HL-60 (cell line): ENCODE measurements at regions not wholly inside any gene's neighbourhood (a gene's known extent, or its start where the extent isn't known, plus 50 kb on each side); places are given as distances from the start of the nearest gene placed in this dataset.

Source experiments
- DNase-seq, 2 experiments: peaks; one replicate each; pipeline ENCODE4 v3.0.0-alpha.2; 2010 to 2020; ENCODE audit warnings: low read depth in 1 of 2, low spot score in 1 of 2
- H3K27ac ChIP-seq: fragments of 250-450 bp; sonication (Bioruptor Pico); replicated peaks from 2 replicates; pipeline ENCODE4 v1.5.1; 2020; ENCODE audit warnings: mild to moderate bottlenecking, moderate library complexity
- H3K27me3 ChIP-seq: fragments of 250-450 bp; sonication (Bioruptor Pico); 2 replicates; pipeline ENCODE4 v1.5.1; 2021; ENCODE audit warnings: mild to moderate bottlenecking, moderate library complexity; ENCODE audit not compliant: insufficient read depth, poor library complexity, severe bottlenecking
- H3K4me3 ChIP-seq: replicated peaks from 2 replicates; pipeline ENCODE4 v1.5.1; 2011; ENCODE audit warnings: mild to moderate bottlenecking, control low read depth, low read length; ENCODE audit not compliant: insufficient read depth
- GABPA ChIP-seq: IDR thresholded peaks from 2 replicates; pipeline ENCODE4 v1.6.1; 2012; ENCODE audit warnings: low read depth
- POLR2AphosphoS5 ChIP-seq: IDR thresholded peaks from 2 replicates; pipeline ENCODE4 v1.6.1; 2012; ENCODE audit warnings: low read depth
- SPI1 ChIP-seq: IDR thresholded peaks from 2 replicates; pipeline ENCODE4 v1.6.1; 2012; ENCODE audit warnings: low read depth, mild to moderate bottlenecking, borderline replicate concordance
- TF ChIP-seq, protein P1 (sequence below): IDR thresholded peaks from 2 replicates; pipeline ENCODE4 v1.6.1; 2012; ENCODE audit warnings: low read depth; ENCODE audit not compliant: insufficient replicate concordance
- TF ChIP-seq, protein P2 (sequence below): IDR thresholded peaks from one replicate; pipeline ENCODE4 v1.5.1; 2011; ENCODE audit warnings: low read length, control low read depth, inconsistent platforms; ENCODE audit not compliant: insufficient read depth

DNA sequence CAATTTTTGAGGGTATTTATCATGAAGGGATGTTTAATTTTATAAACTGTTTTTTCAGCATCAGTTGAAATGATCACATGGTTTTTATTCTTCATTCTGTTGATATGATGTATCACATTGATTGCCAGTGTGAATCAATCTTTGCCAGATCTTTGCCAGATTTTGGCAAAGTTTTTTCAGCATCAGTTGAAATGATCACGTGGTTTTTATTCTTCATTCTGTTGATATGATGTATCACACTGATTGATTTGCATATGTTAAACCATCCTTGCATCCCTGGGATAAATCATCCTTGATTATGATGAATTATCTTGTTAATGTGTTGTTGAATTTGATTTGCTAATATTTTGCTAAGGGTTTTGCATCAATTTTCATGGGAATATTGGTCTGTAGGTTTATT is 140.9 kb upstream of the TAS2R1 start:
- TF ChIP-seq SPI1 (no peak), POLR2AphosphoS5 (no peak), GABPA (no peak)
- TF ChIP-seq, protein P1, sequence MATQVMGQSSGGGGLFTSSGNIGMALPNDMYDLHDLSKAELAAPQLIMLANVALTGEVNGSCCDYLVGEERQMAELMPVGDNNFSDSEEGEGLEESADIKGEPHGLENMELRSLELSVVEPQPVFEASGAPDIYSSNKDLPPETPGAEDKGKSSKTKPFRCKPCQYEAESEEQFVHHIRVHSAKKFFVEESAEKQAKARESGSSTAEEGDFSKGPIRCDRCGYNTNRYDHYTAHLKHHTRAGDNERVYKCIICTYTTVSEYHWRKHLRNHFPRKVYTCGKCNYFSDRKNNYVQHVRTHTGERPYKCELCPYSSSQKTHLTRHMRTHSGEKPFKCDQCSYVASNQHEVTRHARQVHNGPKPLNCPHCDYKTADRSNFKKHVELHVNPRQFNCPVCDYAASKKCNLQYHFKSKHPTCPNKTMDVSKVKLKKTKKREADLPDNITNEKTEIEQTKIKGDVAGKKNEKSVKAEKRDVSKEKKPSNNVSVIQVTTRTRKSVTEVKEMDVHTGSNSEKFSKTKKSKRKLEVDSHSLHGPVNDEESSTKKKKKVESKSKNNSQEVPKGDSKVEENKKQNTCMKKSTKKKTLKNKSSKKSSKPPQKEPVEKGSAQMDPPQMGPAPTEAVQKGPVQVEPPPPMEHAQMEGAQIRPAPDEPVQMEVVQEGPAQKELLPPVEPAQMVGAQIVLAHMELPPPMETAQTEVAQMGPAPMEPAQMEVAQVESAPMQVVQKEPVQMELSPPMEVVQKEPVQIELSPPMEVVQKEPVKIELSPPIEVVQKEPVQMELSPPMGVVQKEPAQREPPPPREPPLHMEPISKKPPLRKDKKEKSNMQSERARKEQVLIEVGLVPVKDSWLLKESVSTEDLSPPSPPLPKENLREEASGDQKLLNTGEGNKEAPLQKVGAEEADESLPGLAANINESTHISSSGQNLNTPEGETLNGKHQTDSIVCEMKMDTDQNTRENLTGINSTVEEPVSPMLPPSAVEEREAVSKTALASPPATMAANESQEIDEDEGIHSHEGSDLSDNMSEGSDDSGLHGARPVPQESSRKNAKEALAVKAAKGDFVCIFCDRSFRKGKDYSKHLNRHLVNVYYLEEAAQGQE, result no peak
- TF ChIP-seq, protein P2, sequence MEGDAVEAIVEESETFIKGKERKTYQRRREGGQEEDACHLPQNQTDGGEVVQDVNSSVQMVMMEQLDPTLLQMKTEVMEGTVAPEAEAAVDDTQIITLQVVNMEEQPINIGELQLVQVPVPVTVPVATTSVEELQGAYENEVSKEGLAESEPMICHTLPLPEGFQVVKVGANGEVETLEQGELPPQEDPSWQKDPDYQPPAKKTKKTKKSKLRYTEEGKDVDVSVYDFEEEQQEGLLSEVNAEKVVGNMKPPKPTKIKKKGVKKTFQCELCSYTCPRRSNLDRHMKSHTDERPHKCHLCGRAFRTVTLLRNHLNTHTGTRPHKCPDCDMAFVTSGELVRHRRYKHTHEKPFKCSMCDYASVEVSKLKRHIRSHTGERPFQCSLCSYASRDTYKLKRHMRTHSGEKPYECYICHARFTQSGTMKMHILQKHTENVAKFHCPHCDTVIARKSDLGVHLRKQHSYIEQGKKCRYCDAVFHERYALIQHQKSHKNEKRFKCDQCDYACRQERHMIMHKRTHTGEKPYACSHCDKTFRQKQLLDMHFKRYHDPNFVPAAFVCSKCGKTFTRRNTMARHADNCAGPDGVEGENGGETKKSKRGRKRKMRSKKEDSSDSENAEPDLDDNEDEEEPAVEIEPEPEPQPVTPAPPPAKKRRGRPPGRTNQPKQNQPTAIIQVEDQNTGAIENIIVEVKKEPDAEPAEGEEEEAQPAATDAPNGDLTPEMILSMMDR, result no peak
- Histone ChIP-seq H3K27ac (no peak overlapping the region), H3K27me3 (no peaks in the 10 kb centered on the region), H3K4me3 (no peak overlapping the region)
- DNase-seq, result no peak

DNA sequence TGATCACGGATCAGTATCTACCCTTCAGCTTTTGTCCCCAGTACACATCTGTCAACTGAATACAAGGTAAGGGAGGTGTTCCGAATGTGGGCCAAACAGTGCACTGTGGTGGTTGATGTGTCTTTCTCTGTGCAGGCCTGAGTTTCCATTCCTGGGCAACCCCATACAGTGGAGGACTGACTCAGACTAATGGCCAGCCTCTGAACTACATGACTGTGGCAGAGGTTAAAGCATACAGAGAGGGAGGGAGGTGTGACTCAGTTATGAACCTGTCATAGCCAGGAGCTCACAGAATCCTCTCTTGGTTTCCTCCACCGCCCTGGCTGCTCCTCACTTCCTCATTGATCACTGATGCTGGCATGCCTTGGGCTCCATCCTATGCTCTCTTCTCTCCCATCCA is 136.4 kb upstream of the TAS2R1 start:
- Histone ChIP-seq H3K27me3 (no peaks in the 10 kb centered on the region), H3K4me3 (no peak overlapping the region), H3K27ac (no peak overlapping the region)
- DNase-seq, result no peak
- TF ChIP-seq POLR2AphosphoS5 (no peak), SPI1 (no peak), GABPA (no peak)
- TF ChIP-seq, protein P2, result no peak
- TF ChIP-seq, protein P1, result no peak

DNA sequence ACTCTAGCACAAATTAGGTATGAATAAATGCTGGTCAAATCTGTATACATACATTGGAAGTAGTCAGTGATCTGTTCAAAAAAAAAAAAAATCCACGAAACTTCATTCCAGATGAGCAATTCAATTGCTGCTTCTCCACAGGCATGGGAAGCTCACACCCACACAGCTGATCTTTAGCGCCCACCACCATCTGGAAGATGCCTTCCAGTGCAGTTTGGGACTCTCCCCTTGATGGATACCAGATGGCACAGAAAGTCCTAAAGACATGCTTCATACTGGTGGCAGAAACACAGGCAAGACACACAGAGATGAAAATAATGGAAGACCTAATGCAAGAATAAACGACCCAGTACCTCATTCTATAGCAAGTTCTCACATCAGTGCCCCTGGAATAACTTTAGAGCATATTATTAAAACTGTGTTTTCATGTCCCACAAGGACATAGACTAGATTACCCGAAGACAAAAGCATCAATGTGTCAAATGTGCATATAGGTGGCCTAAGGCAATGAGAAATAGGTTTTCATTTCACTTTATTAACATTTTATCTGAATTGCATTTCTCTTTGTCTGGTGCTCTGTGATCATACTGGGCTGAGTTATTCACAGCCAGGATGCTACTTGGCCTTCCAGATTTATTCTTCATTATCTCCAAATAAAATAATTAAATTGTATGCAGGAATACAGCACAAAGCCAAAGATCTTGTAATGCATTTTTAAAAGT is 135.4 kb upstream of the TAS2R1 start:
- Histone ChIP-seq H3K27ac (no peak overlapping the region), H3K27me3 (no peaks in the 10 kb centered on the region), H3K4me3 (no peak overlapping the region)
- DNase-seq, result no peak
- TF ChIP-seq, protein P2, result no peak
- TF ChIP-seq SPI1 (no peak), POLR2AphosphoS5 (no peak), GABPA (no peak)
- TF ChIP-seq, protein P1, result no peak
